ENCODE measurements at regions not wholly inside any gene's neighbourhood (a gene's known extent, or its start where the extent isn't known, plus 50 kb on each side); places are given as distances from the start of the nearest gene placed in this dataset.

DNA sequence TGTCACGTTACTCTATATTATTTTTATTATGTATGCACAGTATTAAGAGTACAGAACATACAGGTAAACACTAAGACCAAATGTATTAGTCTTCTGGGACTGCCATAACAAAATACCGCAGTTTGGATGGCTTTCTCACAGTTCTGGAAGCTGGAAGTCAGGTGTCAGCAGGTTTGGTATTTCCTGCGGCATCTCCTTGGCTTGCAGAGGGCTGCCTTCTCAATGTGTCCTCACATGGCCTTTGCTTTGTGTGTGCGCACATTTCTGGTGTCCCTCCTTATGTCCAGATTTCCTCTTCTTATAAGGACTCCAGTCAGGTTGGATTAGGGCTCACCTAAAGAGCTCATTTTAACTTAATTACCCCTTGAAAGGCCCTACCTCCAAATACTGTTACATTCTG, 53.8 kb upstream of the CPOX start:
- no peak for TF ChIP-seq POLR2AphosphoS5 (IDR thresholded peaks at IDR 0.05)
- TF ChIP-seq, protein P1, sequence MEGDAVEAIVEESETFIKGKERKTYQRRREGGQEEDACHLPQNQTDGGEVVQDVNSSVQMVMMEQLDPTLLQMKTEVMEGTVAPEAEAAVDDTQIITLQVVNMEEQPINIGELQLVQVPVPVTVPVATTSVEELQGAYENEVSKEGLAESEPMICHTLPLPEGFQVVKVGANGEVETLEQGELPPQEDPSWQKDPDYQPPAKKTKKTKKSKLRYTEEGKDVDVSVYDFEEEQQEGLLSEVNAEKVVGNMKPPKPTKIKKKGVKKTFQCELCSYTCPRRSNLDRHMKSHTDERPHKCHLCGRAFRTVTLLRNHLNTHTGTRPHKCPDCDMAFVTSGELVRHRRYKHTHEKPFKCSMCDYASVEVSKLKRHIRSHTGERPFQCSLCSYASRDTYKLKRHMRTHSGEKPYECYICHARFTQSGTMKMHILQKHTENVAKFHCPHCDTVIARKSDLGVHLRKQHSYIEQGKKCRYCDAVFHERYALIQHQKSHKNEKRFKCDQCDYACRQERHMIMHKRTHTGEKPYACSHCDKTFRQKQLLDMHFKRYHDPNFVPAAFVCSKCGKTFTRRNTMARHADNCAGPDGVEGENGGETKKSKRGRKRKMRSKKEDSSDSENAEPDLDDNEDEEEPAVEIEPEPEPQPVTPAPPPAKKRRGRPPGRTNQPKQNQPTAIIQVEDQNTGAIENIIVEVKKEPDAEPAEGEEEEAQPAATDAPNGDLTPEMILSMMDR (IDR thresholded peaks at IDR 0.05), result no peak
